Ovary (tissue), 7 donors: ENCODE measurements at regions not wholly inside any gene's neighbourhood (a gene's known extent, or its start where the extent isn't known, plus 50 kb on each side); places are given as distances from the start of the nearest gene placed in this dataset.

Experiments
- DNase-seq, 5 donors: peaks; one replicate each; pipeline ENCODE4 v3.0.0-alpha.2; 2019 to 2020
- H3K27ac ChIP-seq, 2 donors: fragments of 200-600 bp; one replicate each; pipeline versions ENCODE4 v1.5.1 to v1.8.0; 2019 to 2022
- H3K27me3 ChIP-seq: fragments of 200-600 bp; one replicate; pipeline ENCODE4 v1.8.0; 2022
- H3K36me3 ChIP-seq: fragments of 200-600 bp; sonication (generic); one replicate; pipeline ENCODE4 v1.5.1; 2019
- H3K4me1 ChIP-seq: one replicate; pipeline ENCODE4 v1.8.1; 2013; ENCODE audit warnings: mild to moderate bottlenecking, moderate library complexity; ENCODE audit not compliant: insufficient read depth
- H3K4me3 ChIP-seq: fragments of 200-600 bp; sonication (generic); one replicate; pipeline ENCODE4 v1.5.1; 2017
- H3K9me3 ChIP-seq, 2 donors: fragments of 200-600 bp in 1 of 2; sonication (generic) in 1 of 2; one replicate each; pipeline versions ENCODE4 v1.5.1 to v1.8.1; 2013 to 2019; ENCODE audit warnings: mild to moderate bottlenecking in 1 of 2, moderate library complexity in 1 of 2
- CTCF ChIP-seq, 3 donors: fragments of 450-650 bp in 2 of 3; fragments of 200-600 bp in 1 of 3; IDR thresholded peaks; one replicate each; pipeline versions ENCODE4 v1.5.1 to v1.8.0; 2016 to 2022; ENCODE audit warnings: antibody characterized with exemption in 3 of 3, mild to moderate bottlenecking in 1 of 3
- EP300 ChIP-seq: sonication (generic); formaldehyde crosslinking; IDR thresholded peaks from one replicate; pipeline ENCODE4 v1.6.1; 2017; ENCODE audit warnings: antibody characterized with exemption
- POLR2A ChIP-seq: fragments of 450-650 bp; IDR thresholded peaks from one replicate; pipeline ENCODE4 v1.6.1; 2017; ENCODE audit warnings: antibody characterized with exemption, mild to moderate bottlenecking, moderate library complexity
- WGBS, 3 donors: extraction: QIAGEN DNeasy Blood & Tissue Kit in 1 of 3; methylation state at CpG; one replicate each; pipeline versions ENCODE4 v1.1.5 to v1.1.7; 2013 to 2017; 5-methylcytosine and 5-hydroxymethylcytosine counted together
- intact Hi-C, 4 donors: fragments of 100-400 bp; cut with DNase I; formaldehyde crosslinking; loops; one replicate each; pipeline versions ENCODE4 v1.11.0 to v1.15.1; 2022 to 2023
- donor health status: DM: no; HTN: no; CAD: no; lungs with moderate emphysema.
- donor health status: DM: no; HTN: no; CAD: no.
- donor health status: Bipolar disorder and iron deficiency.
- donor health status: DM: no; HTN: no; CAD: no.
- donor health status: DM: yes; HTN: yes; CAD: no.

- no peaks in the 10 kb centered on the region for H3K36me3 ChIP-seq
- DNase-seq = no peak
- intact Hi-C loops = no loop called here
- H3K27ac ChIP-seq = no peak overlapping the region
- 45 to 54% (median 50%) methylated on average over 3 of the region's 3 CpGs for WGBS, 3 donors
- no peak overlapping the region for H3K4me3 ChIP-seq
- TF ChIP-seq CTCF (IDR thresholded peaks at IDR 0.05) (no peak), POLR2A (no peak), EP300 (no peak)
- no peaks in the 10 kb centered on the region for H3K27me3 ChIP-seq
- no peaks in the 10 kb centered on the region for H3K4me1 ChIP-seq
- no peaks in the 10 kb centered on the region for H3K9me3 ChIP-seq
Observed at GRCh38 chr16:73473713-73474112, 425.8 kb upstream of the ZFHX3 start.

GRCh38 chr16:73464834-73465233 is 416.9 kb upstream of the ZFHX3 start:
- no peaks in the 10 kb centered on the region for H3K9me3 ChIP-seq
- no peaks in the 10 kb centered on the region for H3K27me3 ChIP-seq
- no peaks in the 10 kb centered on the region for H3K4me1 ChIP-seq
- H3K27ac ChIP-seq = no peak overlapping the region
- intact Hi-C loops = no loop called here
- 84 to 91% (median 88%) methylated on average over 11 of the region's 11 CpGs for WGBS, 3 donors
- no peaks in the 10 kb centered on the region for H3K36me3 ChIP-seq
- no peak overlapping the region for H3K4me3 ChIP-seq
- DNase-seq = no peak
- no peak for TF ChIP-seq EP300
- no peak for TF ChIP-seq POLR2A
- TF ChIP-seq CTCF (IDR thresholded peaks at IDR 0.05) = no peak

- TF ChIP-seq CTCF (IDR thresholded peaks at IDR 0.05) (no peak), POLR2A (no peak), EP300 (no peak)
- Histone ChIP-seq H3K27me3 (no peaks in the 10 kb centered on the region), H3K9me3 (no peaks in the 10 kb centered on the region), H3K4me3 (no peak overlapping the region), H3K36me3 (no peaks in the 10 kb centered on the region), H3K27ac (no peak overlapping the region), H3K4me1 (no peaks in the 10 kb centered on the region)
- intact Hi-C loops = no loop called here
- DNase-seq = no peak
- WGBS, 3 donors = 83 to 85% (median 85%) methylated on average over 5 of the region's 5 CpGs
Observed at GRCh38 chr16:73459586-73459985, 411.7 kb upstream of the ZFHX3 start.

- DNase-seq = no peak
- H3K27me3 ChIP-seq = no peaks in the 10 kb centered on the region
- H3K9me3 ChIP-seq = no peaks in the 10 kb centered on the region
- no peaks in the 10 kb centered on the region for H3K36me3 ChIP-seq
- H3K4me3 ChIP-seq = no peak overlapping the region
- intact Hi-C loops = no loop called here
- H3K27ac ChIP-seq = no peak overlapping the region
- H3K4me1 ChIP-seq = no peaks in the 10 kb centered on the region
- WGBS, 3 donors = 90 to 100% (median 95%) methylated on average over 1 of the region's 1 CpG
- no peak for TF ChIP-seq EP300
- TF ChIP-seq CTCF (IDR thresholded peaks at IDR 0.05) = no peak
- no peak for TF ChIP-seq POLR2A
Observed at GRCh38 chr16:73457851-73458250, 409.9 kb upstream of the ZFHX3 start.

GRCh38 chr16:73448970-73449369 is 401.0 kb upstream of the ZFHX3 start:
- Histone ChIP-seq H3K27me3 (no peaks in the 10 kb centered on the region), H3K36me3 (no peaks in the 10 kb centered on the region), H3K4me1 (no peaks in the 10 kb centered on the region), H3K4me3 (no peak overlapping the region), H3K27ac (no peak overlapping the region), H3K9me3 (no peaks in the 10 kb centered on the region)
- intact Hi-C loops = no loop called here
- DNase-seq = no peak
- 91 to 97% (median 95%) methylated on average over 3 of the region's 3 CpGs for WGBS, 3 donors
- no peak for TF ChIP-seq POLR2A
- TF ChIP-seq CTCF (IDR thresholded peaks at IDR 0.05) = no peak
- no peak for TF ChIP-seq EP300
